Stimulated activated CD4-positive, alpha-beta T cell treated with anti-CD3 and anti-CD28 coated beads, Interleukin-12 subunit alpha, Interleukin-12 subunit beta, amount 100 ng/mL, for 48 hours (primary cell): ENCODE measurements at regions not wholly inside any gene's neighbourhood (a gene's known extent, or its start where the extent isn't known, plus 50 kb on each side); places are given as distances from the start of the nearest gene placed in this dataset.

ENCODE experiments used
- DNase-seq, 3 donors: peaks; one replicate each; pipeline ENCODE4 v3.0.0-alpha.2; 2020; ENCODE audit warnings: low read depth in 2 of 3, low spot score in 1 of 3

- DNase-seq, result no peak
Measured at GRCh38 chr12:13843841-13844240, 137.6 kb downstream of the GRIN2B start.

DNA sequence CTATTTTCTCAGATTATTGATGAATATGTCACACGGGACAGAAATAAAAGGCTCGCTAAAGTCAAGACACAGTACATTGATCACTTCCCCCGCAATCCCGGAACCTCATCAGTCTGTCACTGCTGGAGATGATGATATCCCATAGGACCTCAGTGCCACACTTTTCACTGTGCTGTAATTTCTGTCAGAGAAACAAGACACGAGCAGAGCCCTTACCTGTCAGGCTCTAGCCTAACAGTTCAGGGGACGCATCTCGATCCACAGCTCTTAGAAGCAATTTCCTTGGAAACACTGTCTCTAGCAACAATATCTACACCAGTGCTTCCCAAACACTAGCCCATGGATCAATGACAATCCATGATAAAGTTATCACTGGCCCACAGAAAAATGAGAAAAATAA lies 140.0 kb downstream of the GRIN2B start:
- DNase-seq, result no peak

DNA sequence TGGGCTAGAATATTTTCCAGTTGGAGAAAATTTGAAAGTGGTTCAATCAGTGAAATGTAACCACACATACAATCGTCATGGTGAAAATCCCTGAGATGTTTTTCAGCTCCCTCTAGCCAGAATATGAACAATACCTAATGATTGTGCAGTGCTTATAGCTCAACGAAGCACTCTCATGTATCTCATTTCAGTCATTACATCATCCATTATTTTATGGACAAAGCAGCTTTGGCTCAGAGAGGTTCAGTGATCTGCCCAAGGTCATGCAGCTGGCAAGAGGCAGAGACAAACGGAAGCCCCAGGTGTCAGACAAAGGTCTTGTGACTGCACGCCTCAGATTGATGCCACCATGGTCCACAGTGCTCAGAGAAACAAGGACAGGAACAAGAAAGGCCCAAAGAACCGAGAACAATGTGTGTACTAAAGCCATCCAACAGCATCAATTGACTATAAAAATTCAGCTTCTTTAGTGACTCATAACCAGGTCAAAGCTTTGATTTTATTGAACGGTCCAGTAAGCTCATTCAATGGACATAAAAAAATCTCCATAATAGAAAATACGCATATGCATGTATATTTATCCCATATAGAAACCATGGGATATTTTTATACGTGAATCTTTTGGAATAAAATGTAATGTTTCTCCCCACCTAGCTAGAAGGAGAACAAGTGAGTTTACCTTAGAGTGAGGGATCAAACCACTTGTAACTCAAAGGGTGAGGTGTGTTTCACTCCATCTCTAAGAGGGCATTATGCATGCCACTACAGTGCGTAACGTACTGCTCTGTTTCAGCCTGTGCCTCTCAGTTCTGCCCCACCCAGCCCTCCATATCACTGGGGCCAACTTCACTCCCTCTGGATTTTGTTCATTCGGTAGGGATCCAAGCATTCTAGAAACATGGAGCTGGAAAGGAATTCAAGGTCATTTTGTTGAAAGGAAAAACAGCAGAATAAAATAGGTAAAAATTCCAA lies 141.8 kb downstream of the GRIN2B start:
- no peak for DNase-seq

DNA sequence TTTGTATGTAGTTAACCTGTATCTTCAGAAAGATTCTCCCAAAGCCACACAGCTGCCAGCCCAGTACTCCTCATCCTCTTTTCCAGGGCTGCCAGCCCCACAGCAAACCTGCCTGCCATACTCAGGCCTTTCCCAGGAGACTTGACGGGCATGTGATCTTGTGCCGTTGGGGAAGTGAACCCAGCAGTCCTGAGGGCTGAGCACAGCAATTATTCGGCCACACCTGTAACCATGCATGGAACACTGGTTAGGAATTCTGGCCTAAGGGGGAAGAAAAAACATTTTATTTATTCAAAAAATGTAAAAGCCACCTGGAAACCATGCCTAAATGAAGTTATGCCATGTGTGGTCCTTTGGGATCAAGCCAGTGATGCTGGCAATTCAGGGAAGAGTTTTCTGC lies 145.3 kb downstream of the GRIN2B start:
- DNase-seq, result no peak

DNA sequence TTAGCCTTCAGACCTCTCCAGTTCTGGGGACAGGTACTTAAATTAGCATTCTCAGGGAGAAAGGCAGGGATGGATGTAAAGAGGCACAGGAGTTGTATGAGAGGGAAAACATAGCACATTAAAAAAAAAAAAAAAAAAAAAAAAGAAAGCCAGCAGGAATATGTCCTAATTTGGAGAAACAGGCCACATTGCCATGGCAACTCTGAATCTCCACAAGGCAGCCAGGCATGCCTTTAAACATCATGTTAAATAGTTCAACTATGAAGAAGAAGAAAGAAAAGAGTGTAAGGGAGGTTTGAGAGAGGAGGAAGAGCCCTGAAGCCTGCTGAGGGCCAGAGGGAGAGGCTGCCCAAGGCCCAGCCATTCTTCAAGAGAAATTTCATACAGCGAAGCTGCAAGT lies 145.8 kb downstream of the GRIN2B start:
- no peak for DNase-seq

- no peak for DNase-seq
Measured at GRCh38 chr12:13834241-13834640, 147.2 kb downstream of the GRIN2B start.

GRCh38 chr12:13817131-13817530 lies 164.3 kb downstream of the GRIN2B start:
- DNase-seq, result no peak

GRCh38 chr12:13816394-13816793 lies 165.0 kb downstream of the GRIN2B start:
- DNase-seq, result no peak

DNA sequence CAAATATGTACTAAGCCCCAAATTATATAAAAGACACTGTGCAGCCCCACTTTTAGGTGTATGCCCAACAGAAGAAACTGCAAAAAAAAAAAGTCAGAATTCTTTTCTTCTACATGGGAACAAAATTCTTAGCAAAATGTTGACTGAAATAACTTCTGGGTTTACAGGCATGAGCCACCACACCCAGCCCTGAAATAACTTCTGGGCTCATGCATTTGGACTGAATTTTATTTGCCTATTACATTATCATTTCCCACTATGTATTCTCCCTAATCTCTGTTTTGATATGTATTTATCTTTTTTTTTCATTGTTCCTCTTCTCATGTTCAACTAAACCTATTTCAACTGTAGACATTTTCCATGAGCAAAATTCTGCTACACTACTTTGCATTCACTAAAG lies 169.2 kb downstream of the GRIN2B start:
- no peak for DNase-seq

DNA sequence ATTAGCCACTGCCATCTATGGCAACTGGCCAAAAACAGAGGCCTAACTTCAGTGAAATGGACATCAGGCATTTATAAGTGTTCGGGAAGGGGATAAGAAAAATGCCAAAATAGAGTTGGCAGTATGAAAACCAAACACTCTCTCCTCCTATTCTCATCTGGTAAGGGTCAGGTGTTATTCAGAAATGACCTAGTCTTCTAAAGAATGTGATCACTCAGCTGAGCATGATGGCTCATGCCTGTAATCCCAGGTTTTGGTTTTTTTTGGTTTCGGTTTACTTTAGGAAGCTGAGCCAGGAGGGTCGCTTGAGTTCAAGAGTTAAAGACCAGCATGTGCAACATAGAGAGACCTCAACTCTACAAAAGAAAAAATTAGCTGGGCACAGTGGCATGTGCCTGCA lies 170.3 kb downstream of the GRIN2B start:
- no peak for DNase-seq

DNA sequence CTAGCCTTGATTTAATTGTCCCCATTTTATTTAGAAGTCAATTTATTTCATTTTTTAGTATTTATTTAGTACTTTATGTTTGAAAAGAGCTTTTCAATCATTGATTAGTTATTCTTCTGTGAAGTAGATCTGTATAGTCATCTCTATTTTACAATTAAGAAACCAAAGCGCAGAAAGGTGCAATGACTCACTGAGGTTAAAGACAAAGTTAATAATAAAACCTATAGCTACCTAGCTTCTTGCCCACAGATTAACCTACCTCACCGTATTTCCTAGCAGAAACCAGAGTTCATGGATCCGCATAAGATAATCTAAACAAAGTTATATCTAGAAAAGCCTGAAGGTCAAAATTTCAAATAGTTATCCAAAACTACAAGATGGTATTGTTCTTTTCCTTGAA lies 176.4 kb downstream of the GRIN2B start:
- DNase-seq, result no peak

GRCh38 chr12:13801543-13801942 lies 179.9 kb downstream of the GRIN2B start:
- DNase-seq, result no peak

DNA sequence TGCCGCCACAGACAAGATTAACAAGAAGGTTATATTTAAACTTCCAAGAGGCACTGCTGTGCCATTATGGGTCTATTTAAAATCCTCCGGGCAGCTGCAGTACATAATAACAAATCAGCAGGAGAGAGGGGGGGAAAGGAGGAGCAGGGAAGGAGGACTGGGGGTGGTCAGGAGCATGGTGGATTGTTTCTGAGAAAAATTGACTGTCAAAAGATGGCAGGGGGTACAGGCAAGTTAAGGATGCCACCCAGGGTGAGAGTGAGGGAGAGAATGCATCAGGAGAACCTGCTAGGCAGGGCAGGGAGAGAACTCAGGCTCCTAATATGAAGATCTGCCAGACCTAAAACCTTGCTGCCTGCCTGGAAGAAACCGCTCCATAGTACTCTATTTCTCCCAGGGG lies 181.8 kb downstream of the GRIN2B start:
- no peak for DNase-seq

GRCh38 chr12:13798162-13798561 lies 183.2 kb downstream of the GRIN2B start:
- DNase-seq, result no peak

DNA sequence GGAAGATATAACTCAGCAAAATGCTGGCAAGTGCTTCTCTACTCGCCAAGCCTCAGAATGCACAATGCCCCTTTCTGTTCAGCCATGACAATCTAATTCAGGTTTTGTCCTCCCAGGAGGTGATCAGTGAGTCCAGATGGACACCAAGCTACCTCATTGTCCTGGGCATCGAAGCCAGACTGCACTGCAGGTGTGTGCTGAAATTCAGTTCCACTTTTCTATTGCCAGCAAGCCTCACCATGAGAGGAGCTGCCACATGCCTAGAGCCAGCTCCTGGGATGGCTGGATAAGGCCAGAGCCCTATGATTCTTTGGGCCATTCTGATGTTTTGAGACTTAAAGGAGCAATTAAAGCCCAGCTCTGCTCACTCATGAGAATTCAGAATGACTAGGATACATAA lies 186.7 kb downstream of the GRIN2B start:
- no peak for DNase-seq

GRCh38 chr12:13790317-13790716 lies 191.1 kb downstream of the GRIN2B start:
- DNase-seq, result no peak

- no peak for DNase-seq
Measured at GRCh38 chr12:13788626-13789025, 192.8 kb downstream of the GRIN2B start.

DNA sequence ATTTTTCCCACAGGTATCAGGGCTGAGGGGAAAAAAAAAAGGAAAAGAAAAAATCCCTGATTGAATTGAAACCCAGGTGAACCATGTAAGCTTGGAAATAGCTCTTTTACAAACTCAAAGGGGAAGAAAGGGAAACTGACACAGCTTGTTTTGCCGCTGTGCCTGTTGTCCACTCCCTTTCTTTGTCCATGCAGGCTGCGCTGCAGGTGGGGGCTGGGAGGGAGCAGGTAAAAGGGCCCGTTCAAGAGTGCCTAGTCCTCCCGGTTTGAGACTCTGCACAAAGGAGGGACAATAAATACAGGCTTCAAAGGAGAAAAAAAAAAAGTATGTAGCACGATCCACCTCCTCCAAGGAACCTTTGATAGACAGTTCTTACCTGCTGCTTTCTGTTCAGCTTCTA lies 194.8 kb downstream of the GRIN2B start:
- no peak for DNase-seq

- DNase-seq, result no peak
Measured at GRCh38 chr12:13784504-13784903, 196.9 kb downstream of the GRIN2B start.

- no peak for DNase-seq
Measured at GRCh38 chr12:13780453-13780852, 200.9 kb downstream of the GRIN2B start.

DNA sequence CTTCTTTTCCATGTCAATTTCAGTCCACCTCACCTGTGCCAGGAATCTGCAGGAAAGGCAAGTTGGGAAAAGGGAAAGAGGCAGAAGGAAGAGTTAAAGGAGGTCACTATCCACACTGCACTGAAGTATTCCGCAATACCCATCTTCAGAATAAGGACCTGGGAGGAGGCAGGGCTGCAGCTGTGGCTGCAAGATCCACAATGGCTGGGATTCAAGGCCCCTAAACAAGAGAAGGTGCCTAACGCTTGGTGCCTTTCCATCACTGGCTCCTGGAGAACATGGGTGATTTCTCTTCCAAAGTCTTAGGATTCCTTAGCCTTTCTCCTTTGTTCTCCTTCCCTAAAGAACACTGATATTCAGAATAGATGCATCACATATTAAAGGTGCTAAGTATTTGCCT lies 204.0 kb downstream of the GRIN2B start:
- no peak for DNase-seq

- DNase-seq, result no peak
Measured at GRCh38 chr12:13772264-13772663, 209.1 kb downstream of the GRIN2B start.

GRCh38 chr12:13770576-13770975 lies 210.8 kb downstream of the GRIN2B start:
- no peak for DNase-seq
